Stimulated activated CD4-positive, alpha-beta T cell treated with anti-CD3 and anti-CD28 coated beads, Interleukin-12 subunit alpha, Interleukin-12 subunit beta, amount 100 ng/mL, for 24 hours (primary cell): ENCODE measurements at regions not wholly inside any gene's neighbourhood (a gene's known extent, or its start where the extent isn't known, plus 50 kb on each side); places are given as distances from the start of the nearest gene placed in this dataset.
"Not testable (repeated sequence)": the region's sequence is repeated elsewhere in the genome, so short reads cannot be mapped to it uniquely, and the experiment has no call there.

Experiments
- DNase-seq, 2 experiments: peaks; one replicate each; pipeline ENCODE4 v3.0.0-alpha.2; 2020; ENCODE audit warnings: low read depth in 2 of 2

- DNase-seq, result no peak
These were observed 49.9 kb upstream of the WNT7B start for GRCh38 chr22:46026899-46027210.

DNA sequence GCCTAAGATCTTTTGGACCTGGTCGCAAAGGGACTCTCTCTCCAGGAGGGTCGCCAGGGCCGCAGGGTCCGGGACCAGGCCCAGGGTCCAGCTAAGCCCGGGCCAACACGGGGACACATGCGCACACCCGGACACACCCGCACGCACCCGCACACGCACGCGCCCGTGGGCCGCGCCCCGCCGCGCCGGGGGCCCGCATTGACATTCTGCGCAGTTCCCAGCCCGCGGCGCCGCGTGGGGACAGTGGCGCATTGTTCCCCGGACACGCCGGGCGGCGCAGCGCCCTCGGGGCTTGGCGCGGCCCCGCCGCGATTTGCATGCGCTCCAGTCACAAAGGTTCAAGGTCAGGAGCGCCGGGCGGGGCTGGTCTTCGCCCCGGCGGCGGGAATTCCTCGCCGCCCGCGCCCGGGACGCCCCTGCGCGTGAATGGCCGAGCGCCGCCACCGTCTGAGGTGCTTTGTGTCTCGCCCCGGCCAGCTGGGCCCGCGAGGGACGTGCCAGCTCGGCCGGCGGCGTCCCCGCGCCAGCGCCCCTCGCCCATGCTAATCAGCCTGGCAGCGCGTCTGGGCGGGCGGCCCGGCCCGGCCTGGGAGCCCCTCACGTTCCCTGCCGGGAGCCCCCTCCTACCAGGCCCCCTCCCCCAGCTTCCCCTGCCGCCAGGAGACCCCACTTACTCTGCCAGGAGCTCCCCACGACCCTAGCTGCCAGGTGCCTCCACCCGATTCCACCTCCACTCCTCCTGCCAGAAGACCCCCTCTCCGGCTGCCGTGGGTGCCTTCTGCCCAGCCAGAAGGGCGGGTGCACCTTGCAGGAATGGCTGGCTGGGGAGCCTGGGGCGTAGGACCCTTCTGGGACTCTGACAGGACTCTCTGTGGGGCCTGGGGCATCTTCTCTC lies 50.5 kb upstream of the WNT7B start:
- DNase-seq, result no peak

DNA sequence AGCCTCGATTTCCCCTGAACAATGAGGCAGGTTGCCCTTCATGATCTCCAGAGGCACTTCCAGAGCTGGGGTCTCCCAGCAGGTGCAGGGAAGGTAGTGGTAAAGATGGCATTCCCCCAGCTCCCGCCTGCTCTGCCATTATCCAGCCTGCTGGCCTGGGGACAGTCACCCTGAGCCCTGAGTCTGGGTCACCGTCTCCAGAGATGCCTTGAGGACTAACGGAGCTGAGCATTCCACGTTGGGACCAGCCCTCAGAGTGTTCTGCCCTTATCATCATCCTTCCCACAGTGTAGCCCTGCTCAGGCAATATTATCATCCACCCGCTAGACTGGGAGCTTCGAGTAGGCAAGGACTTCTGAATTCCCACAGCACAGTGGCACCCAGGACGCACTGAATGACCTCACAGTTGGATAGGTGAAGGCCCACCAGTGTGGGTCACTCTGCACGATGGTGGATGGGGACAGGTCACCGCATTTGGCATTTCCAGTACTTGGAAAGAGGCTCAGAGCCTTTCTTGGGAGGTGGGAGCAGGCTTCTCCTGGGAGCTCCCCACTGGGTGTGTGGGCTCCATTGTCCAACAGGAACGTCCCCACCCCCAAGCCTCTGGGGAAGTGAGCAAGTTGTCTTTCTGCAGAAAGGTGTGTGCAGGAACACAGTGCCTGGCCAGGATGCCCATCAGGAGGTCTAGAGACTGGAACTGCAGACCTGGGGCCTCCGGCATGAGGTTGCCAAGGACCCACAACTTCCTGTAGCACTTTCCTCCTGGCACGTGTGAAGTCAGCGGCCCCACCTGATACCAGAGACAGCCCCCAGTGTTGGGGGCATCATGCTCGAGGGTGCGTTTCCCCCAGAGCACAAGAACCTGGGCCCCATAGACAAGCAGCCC lies 51.4 kb upstream of the WNT7B start:
- DNase-seq, result no peak

- DNase-seq, result no peak
These were observed 52.1 kb upstream of the WNT7B start for GRCh38 chr22:46029036-46029435.

DNA sequence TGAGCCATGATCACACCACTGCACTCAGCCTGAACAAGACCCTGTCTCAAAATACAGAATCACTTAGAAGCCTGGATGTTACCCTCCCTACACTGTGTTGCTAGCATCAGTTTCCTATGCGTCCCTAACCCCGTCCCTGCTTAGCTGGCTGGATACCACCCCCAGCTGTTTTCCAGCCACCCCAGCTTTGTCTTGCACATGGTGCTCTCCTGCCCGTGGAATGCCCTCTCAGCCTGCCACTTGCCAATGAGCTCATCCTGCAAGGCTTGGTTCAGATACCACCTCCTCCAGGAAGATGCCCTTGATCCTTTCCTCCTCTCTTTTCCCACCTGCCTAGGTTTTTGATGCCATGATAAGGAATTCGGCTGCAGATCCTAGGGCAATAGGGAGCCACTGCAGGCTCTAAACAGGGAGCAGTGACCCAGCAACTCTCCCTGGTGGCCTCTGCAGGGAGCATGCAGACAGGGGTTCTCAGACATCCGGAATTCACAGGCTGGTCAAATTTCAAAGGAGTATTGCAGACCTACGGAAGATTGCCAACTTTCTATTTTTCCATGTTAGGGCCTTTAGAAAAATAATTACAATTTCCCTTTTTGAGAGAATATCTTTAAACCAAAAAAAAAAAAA lies 52.7 kb upstream of the WNT7B start:
- no peak for DNase-seq

GRCh38 chr22:46030231-46030880 lies 53.4 kb upstream of the WNT7B start:
- DNase-seq, result no peak

DNA sequence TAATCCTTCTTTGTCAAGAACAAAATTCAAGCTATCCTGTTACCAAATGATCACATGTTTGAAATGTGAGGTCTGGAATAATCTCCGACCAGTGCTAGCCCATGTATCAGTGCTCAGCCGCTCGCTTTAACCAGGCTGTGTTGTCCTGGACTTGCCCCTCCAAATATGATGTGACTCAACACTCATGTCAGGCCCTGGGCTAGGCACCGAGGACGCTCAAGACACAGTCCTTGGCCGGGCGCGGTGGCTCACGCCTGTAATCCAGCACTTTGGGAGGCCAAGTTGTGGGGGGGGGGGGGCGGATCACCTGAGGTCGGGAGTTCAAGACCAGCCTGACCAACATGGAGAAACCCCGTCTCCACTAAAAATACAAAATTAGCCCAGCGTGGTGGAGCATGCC lies 54.1 kb upstream of the WNT7B start:
- DNase-seq, result no peak

DNA sequence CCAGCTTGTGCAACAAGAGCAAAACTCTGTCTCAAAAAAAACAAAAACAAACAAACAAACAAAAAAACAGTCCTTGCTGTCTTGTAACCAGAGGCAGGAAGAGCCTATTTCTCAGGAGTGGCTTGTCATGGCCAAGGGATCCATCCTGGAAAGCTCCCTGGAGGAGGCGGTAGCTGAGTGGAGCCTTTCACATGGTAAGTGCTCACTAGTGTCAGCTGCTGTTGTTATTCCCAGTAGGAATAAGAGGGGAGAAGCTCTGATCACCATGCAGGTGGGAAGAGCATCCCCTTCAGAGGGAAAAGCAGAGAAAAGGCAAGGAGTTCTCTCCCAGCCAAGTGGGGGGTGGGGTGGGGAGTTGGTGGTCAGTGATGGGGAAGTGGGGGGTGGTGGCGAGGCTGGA lies 54.6 kb upstream of the WNT7B start:
- DNase-seq, result no peak

- DNase-seq, result no peak
These were observed 55.2 kb upstream of the WNT7B start for GRCh38 chr22:46031965-46032851.

DNA sequence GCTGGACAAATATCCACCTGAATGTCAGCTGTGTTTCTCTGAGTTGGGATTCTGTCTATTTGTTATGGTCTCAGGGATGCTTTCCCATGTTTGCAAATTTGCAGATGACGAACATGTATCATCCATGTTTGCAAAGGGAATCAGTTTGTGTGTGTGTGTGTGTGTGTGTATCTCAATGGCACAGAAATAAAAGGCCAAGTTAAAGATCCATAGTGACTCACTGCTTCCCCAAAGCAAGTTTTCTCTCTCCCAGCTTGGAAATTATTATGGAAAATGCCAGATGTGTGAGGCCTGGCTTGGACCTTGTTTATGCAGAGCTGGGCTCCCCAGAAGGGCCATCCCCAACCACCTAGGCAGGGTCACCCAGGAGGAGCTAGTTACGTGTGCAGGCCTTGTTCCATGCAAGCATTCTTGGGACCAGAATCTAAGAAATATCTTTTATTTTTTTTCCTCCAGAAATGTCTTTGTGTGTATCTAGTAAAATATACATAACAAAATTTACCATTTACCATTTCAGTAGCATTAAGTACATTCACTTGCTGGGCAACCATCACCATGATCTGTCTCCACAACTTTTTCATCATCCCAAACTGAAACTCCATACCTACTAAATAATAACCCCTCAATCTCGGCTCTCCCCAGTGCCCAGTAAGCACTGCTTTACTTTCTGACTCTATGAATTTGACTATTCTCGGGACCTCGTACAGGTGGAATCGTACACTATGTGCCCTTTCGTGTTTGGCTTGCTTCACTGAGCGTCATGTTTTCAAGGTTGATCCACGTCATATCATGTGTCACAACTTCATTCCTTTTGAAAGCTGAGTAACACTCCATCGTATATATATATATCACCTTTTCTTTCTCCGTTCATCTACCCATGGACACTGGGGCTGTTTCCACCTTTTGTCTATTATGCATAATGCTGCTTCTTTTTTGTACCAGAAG lies 56.6 kb upstream of the WNT7B start:
- DNase-seq, result no peak

GRCh38 chr22:46034480-46034879 lies 57.5 kb upstream of the WNT7B start:
- not testable (repeated sequence) for DNase-seq

- no peak for DNase-seq
These were observed 58.4 kb upstream of the WNT7B start for GRCh38 chr22:46035380-46035741.

GRCh38 chr22:46035742-46036557 lies 59.0 kb upstream of the WNT7B start:
- peak; percentile 99 to 100 for DNase-seq

DNA sequence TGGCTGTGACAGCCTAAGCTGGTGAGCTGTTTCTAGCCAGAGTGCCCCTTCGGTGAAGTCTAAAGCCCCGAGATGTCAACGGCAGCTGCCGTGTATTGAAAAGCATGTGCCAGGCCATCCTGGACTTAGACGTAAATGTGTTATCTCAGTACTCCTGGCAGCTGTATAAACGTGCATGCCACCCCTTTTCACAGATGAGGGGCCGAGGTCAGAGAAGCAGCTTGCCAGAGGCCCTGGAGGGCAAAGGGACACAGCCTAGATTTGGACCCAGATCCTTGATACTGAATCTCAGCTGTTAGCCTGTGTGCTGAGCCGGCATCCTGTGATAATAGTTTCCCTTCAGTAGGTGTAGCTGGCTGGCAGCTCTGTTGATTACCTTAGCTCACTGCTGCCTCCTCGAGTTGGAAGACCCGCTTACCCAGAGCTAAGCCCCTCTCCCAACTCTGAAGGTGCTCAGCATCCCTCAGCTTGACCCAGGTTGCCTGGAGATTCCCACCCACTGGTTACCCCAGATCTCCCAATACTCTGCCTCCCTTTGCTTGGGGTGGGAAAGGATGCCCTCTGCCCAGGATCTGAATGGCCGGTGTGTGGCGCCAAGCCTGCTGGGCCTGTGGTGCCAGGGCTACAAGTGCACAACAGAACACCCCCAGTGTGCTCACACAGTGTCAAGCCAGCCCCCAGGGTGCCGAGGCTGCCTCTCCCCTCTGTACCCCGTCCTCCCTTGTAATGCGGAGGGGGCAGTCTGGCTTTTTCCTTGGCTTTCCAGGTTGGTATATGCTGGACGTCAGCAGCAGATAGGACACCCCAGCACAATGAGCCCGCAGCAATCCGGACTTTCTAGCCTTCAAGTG lies 59.8 kb upstream of the WNT7B start:
- DNase-seq, result no peak

DNA sequence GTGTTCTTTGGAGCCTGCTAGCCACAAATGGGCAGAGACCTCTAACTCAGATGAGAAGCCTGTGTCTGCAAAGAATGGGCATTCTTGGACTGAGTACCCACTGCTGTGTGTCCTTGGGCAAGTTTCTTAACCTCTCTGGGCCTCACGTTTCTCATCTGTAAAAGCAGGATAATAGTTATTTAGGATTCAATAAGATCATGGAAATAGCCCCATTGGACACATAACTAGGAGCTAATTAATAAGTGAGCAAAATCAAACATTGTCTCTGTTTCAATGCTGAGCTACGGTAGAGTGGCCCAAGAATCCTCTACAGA lies 61.2 kb upstream of the WNT7B start:
- no peak for DNase-seq

GRCh38 chr22:46038516-46039430 lies 61.8 kb upstream of the WNT7B start:
- no peak for DNase-seq

GRCh38 chr22:46039535-46039934 lies 62.6 kb upstream of the WNT7B start:
- DNase-seq, result no peak
